ENCODE measurements at regions not wholly inside any gene's neighbourhood (a gene's known extent, or its start where the extent isn't known, plus 50 kb on each side); places are given as distances from the start of the nearest gene placed in this dataset.

DNA sequence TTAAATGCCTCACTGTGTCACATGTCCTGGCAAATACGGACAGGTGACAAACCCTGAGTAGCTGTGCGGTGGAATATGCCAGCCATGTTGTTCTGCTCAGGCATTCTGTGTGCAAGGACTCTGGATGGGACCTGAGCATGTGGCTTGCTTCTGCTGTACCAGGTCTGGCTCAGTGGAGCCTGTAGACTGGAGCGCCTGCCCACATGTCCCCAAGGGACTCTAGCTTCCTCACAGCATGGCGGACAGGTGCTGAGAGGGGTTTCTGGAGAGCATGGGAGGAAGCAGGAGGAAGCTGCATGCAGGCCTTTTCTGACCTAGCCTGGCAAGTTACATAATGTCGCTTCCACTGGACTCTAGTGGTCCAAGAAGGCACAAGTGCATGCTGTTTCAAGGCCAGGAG is 96.3 kb downstream of the PLXNA1 start:
- H2AFZ ChIP-seq (ENCODE audit: low read depth, low read length) = no peak overlapping the region
- no peak overlapping the region for H3K27ac Mint-ChIP-seq (ENCODE audit: unreplicated experiment)
- no peak overlapping the region for H3K4me2 ChIP-seq (ENCODE audit: low read length)
- no peaks in the 10 kb centered on the region for H3K79me2 ChIP-seq (ENCODE audit: insufficient read depth, low read length)
- H3K27ac ChIP-seq (ENCODE audit: low read depth, low read length) = no peak overlapping the region
- FAIRE-seq (no peak), DNase-seq (ENCODE audit: low read depth) (no peak)
- no peak overlapping the region for H3K9ac ChIP-seq (ENCODE audit: low read length)
- H3K4me1 Mint-ChIP-seq (ENCODE audit: low read depth, unreplicated experiment) = peaks cover 11% of the 10 kb centered on the region
- no peaks in the 10 kb centered on the region for H3K9me3 ChIP-seq (ENCODE audit: insufficient read depth, low read depth, low read length)
- no peaks in the 10 kb centered on the region for H4K20me1 ChIP-seq (ENCODE audit: insufficient read depth, low read length)
- no peak overlapping the region for H3K4me3 Mint-ChIP-seq (ENCODE audit: unreplicated experiment)
- peaks cover 18% of the 10 kb centered on the region for H3K9me3 Mint-ChIP-seq (ENCODE audit: unreplicated experiment)
- no peaks in the 10 kb centered on the region for H3K36me3 ChIP-seq (ENCODE audit: insufficient read depth, low read length)
- no peaks in the 10 kb centered on the region for H3K4me1 ChIP-seq (ENCODE audit: insufficient read depth, low read length)
- H3K27me3 ChIP-seq (ENCODE audit: insufficient read depth, low read length) = no peaks in the 10 kb centered on the region
- TF ChIP-seq, protein P1, sequence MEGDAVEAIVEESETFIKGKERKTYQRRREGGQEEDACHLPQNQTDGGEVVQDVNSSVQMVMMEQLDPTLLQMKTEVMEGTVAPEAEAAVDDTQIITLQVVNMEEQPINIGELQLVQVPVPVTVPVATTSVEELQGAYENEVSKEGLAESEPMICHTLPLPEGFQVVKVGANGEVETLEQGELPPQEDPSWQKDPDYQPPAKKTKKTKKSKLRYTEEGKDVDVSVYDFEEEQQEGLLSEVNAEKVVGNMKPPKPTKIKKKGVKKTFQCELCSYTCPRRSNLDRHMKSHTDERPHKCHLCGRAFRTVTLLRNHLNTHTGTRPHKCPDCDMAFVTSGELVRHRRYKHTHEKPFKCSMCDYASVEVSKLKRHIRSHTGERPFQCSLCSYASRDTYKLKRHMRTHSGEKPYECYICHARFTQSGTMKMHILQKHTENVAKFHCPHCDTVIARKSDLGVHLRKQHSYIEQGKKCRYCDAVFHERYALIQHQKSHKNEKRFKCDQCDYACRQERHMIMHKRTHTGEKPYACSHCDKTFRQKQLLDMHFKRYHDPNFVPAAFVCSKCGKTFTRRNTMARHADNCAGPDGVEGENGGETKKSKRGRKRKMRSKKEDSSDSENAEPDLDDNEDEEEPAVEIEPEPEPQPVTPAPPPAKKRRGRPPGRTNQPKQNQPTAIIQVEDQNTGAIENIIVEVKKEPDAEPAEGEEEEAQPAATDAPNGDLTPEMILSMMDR (IDR thresholded peaks at IDR 0.05; ENCODE audit: insufficient read depth, low read depth, low read length) = no peak
- TF ChIP-seq EZH2 (IDR thresholded peaks at IDR 0.05; ENCODE audit: insufficient read depth, low read length) = no peak
- no peak overlapping the region for H3K4me3 ChIP-seq (ENCODE audit: insufficient read depth, low read depth, low read length)
- H3K27me3 Mint-ChIP-seq (ENCODE audit: low read depth, unreplicated experiment) = peaks cover 27% of the 10 kb centered on the region
- H3K36me3 Mint-ChIP-seq (ENCODE audit: low read depth, unreplicated experiment) = no peaks in the 10 kb centered on the region

DNA sequence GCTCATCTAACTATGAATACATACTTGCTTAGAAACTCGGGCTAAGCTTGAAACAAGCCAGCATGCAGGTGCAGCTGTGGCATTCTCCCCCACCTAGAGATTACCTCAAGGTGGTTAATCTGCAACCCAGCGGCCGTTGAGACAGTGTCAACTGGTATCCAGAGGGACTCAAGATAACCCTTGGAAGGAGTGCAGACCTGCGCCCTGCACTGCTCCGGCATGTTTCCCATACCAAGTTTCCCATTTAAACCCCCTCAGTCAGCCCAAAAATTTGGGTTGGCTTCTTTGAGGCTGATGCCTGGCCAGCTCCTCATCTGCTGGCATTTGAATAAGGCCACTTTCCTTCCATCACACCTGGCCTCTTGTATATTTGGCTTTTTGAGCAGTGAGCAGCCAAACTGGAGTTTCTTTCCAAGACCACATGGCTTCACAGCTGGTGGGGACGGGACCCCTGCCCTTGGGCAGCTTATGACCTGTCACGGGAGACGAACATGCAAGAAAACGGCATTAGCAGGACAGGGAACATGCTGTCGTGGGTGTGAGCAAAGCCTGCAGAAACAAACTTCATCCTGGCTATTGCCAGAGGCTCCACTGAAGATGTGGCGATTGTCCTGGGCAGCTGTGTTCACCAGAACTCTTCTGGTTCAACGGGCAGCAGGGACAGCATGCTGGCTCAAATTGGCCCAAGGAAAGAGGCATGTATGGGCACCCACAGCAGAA is 98.2 kb downstream of the PLXNA1 start:
- Histone ChIP-seq H3K27me3 (ENCODE audit: insufficient read depth, low read length) (no peaks in the 10 kb centered on the region), H3K79me2 (ENCODE audit: insufficient read depth, low read length) (no peaks in the 10 kb centered on the region), H3K4me3 (ENCODE audit: insufficient read depth, low read depth, low read length) (no peak overlapping the region), H3K36me3 (ENCODE audit: insufficient read depth, low read length) (no peaks in the 10 kb centered on the region), H3K4me2 (ENCODE audit: low read length) (no peak overlapping the region), H3K9me3 (ENCODE audit: insufficient read depth, low read depth, low read length) (no peaks in the 10 kb centered on the region), H3K27ac (ENCODE audit: low read depth, low read length) (no peak overlapping the region), H2AFZ (ENCODE audit: low read depth, low read length) (no peak overlapping the region), H3K4me1 (ENCODE audit: insufficient read depth, low read length) (no peaks in the 10 kb centered on the region), H3K9ac (ENCODE audit: low read length) (no peak overlapping the region), H4K20me1 (ENCODE audit: insufficient read depth, low read length) (no peaks in the 10 kb centered on the region)
- DNase-seq (ENCODE audit: low read depth) (no peak), FAIRE-seq (no peak)
- Mint-ChIP-seq H3K27ac (ENCODE audit: unreplicated experiment) (no peak overlapping the region), H3K27me3 (ENCODE audit: low read depth, unreplicated experiment) (peaks cover 29% of the 10 kb centered on the region), H3K9me3 (ENCODE audit: unreplicated experiment) (peaks cover 10% of the 10 kb centered on the region), H3K4me3 (ENCODE audit: unreplicated experiment) (no peak overlapping the region), H3K36me3 (ENCODE audit: low read depth, unreplicated experiment) (no peaks in the 10 kb centered on the region), H3K4me1 (ENCODE audit: low read depth, unreplicated experiment) (no peaks in the 10 kb centered on the region)
- no peak for TF ChIP-seq EZH2 (IDR thresholded peaks at IDR 0.05; ENCODE audit: insufficient read depth, low read length)
- TF ChIP-seq, protein P1 (IDR thresholded peaks at IDR 0.05; ENCODE audit: insufficient read depth, low read depth, low read length) = no peak

DNA sequence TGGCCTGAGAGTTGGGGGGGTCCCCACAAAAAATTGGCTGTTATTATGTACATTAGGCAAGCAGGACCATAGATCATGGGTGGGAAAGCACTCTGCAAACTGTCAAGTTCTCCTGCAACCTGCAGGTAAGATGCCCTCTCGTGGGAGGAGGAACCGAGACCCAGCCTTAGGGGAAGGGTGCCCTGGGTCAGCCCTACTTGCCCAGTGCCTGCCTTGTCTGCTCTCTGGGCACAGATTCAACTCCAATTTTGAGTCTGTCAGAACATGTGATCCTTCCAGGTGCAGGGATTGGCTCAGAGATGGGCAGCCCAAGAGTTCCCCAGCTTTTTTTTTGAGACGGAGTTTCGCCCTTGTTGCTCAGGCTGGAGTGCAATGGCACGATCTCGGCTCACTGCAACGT is 99.2 kb downstream of the PLXNA1 start:
- H3K4me3 Mint-ChIP-seq (ENCODE audit: unreplicated experiment) = no peak overlapping the region
- DNase-seq (ENCODE audit: low read depth) (no peak), FAIRE-seq (no peak)
- H3K36me3 Mint-ChIP-seq (ENCODE audit: low read depth, unreplicated experiment) = no peaks in the 10 kb centered on the region
- H3K79me2 ChIP-seq (ENCODE audit: insufficient read depth, low read length) = no peaks in the 10 kb centered on the region
- H3K4me2 ChIP-seq (ENCODE audit: low read length) = no peak overlapping the region
- H4K20me1 ChIP-seq (ENCODE audit: insufficient read depth, low read length) = no peaks in the 10 kb centered on the region
- peaks cover 9% of the 10 kb centered on the region for H3K9me3 Mint-ChIP-seq (ENCODE audit: unreplicated experiment)
- H3K27me3 Mint-ChIP-seq (ENCODE audit: low read depth, unreplicated experiment) = peaks cover 29% of the 10 kb centered on the region
- H3K27me3 ChIP-seq (ENCODE audit: insufficient read depth, low read length) = no peaks in the 10 kb centered on the region
- TF ChIP-seq EZH2 (IDR thresholded peaks at IDR 0.05; ENCODE audit: insufficient read depth, low read length) = no peak
- TF ChIP-seq, protein P1 (IDR thresholded peaks at IDR 0.05; ENCODE audit: insufficient read depth, low read depth, low read length) = no peak
- H3K9me3 ChIP-seq (ENCODE audit: insufficient read depth, low read depth, low read length) = no peaks in the 10 kb centered on the region
- H2AFZ ChIP-seq (ENCODE audit: low read depth, low read length) = no peak overlapping the region
- H3K4me1 ChIP-seq (ENCODE audit: insufficient read depth, low read length) = no peaks in the 10 kb centered on the region
- H3K36me3 ChIP-seq (ENCODE audit: insufficient read depth, low read length) = no peaks in the 10 kb centered on the region
- H3K27ac ChIP-seq (ENCODE audit: low read depth, low read length) = no peak overlapping the region
- H3K4me1 Mint-ChIP-seq (ENCODE audit: low read depth, unreplicated experiment) = no peaks in the 10 kb centered on the region
- H3K9ac ChIP-seq (ENCODE audit: low read length) = no peak overlapping the region
- H3K4me3 ChIP-seq (ENCODE audit: insufficient read depth, low read depth, low read length) = no peak overlapping the region
- H3K27ac Mint-ChIP-seq (ENCODE audit: unreplicated experiment) = no peak overlapping the region

Data from astrocyte (in vitro differentiated cells and primary cell).